IMR-90 (cell line): ENCODE measurements at regions not wholly inside any gene's neighbourhood (a gene's known extent, or its start where the extent isn't known, plus 50 kb on each side); places are given as distances from the start of the nearest gene placed in this dataset.

ENCODE experiments used
- ATAC-seq: fragments of 200-7000 bp; cut with Tn5 transposase; 2 replicates; pipeline ENCODE4 v1.9.1; 2020; ENCODE audit warnings: low read depth, mild to moderate bottlenecking, moderate library complexity
- BruUV-seq: library from RNA; stranded (reverse); fragments of 400-500 nt; replicated peaks from 2 replicates; lab custom pipeline; 2021; lab: Mats Ljungman, UMichigan
- CTCF ChIA-PET: fragments of 300-600 bp; formaldehyde crosslinking; extraction: SDS; loops from one replicate; lab custom pipeline; 2021; ENCODE audit warnings: antibody characterized with exemption; lab: Yijun Ruan, JAX
- POLR2A ChIA-PET: fragments of 300-600 bp; sonication (Branson Sonifier 250); formaldehyde crosslinking; loops from one replicate; lab custom pipeline; 2022; ENCODE audit warnings: antibody characterized with exemption; ENCODE audit not compliant: unreplicated experiment; lab: Charles Lee
- DNase-seq: peaks from one replicate; pipeline ENCODE4 v3.0.0; 2013
- H2AFZ ChIP-seq: replicated peaks from 2 replicates; pipeline ENCODE3; 2013; ENCODE audit warnings: low read length, mild to moderate bottlenecking; ENCODE audit not compliant: poor library complexity
- H2AK5ac ChIP-seq: 2 replicates; pipeline ENCODE4 v1.6.1; 2013; ENCODE audit warnings: low read depth, low read length, inconsistent platforms
- H2AK9ac ChIP-seq: replicated peaks from 2 replicates; pipeline ENCODE3; 2013; ENCODE audit warnings: mild to moderate bottlenecking, low read depth, low read length, moderate library complexity; ENCODE audit not compliant: poor library complexity
- H2BK120ac ChIP-seq: 2 replicates; pipeline ENCODE4 v1.6.1; 2013; ENCODE audit warnings: low read depth, low read length, inconsistent platforms
- H2BK15ac ChIP-seq: 3 replicates; pipeline ENCODE4 v1.6.1; 2013; ENCODE audit warnings: low read depth, low read length, inconsistent platforms
- H2BK20ac ChIP-seq: 2 replicates; pipeline ENCODE4 v1.6.1; 2013; ENCODE audit warnings: low read depth, mild to moderate bottlenecking, inconsistent platforms, low read length, moderate library complexity
- H2BK5ac ChIP-seq: 2 replicates; pipeline ENCODE4 v1.6.1; 2013; ENCODE audit warnings: mild to moderate bottlenecking, low read depth, low read length, inconsistent platforms; ENCODE audit not compliant: poor library complexity, severe bottlenecking
- H3K14ac ChIP-seq: replicated peaks from 2 replicates; pipeline ENCODE4 v1.6.1; 2013; ENCODE audit warnings: low read depth, low read length, inconsistent platforms
- H3K18ac ChIP-seq: 2 replicates; pipeline ENCODE4 v1.6.1; 2013; ENCODE audit warnings: low read depth, low read length, control low read depth
- H3K23ac ChIP-seq: 2 replicates; pipeline ENCODE4 v1.6.1; 2013; ENCODE audit warnings: low read depth, low read length, inconsistent platforms
- H3K27ac ChIP-seq: 2 replicates; pipeline ENCODE4 v1.5.1; 2013; ENCODE audit warnings: mild to moderate bottlenecking, control low read depth, low read length; ENCODE audit not compliant: insufficient read depth
- H3K27me3 ChIP-seq: 2 replicates; pipeline ENCODE4 v1.6.1; 2013; ENCODE audit warnings: low read length; ENCODE audit not compliant: control insufficient read depth, insufficient read depth
- H3K36me3 ChIP-seq: 2 replicates; pipeline ENCODE4 v1.6.1; 2013; ENCODE audit warnings: low read length, mixed read lengths; ENCODE audit not compliant: control insufficient read depth, insufficient read depth
- H3K4ac ChIP-seq: 2 replicates; pipeline ENCODE4 v1.6.1; 2013; ENCODE audit warnings: low read depth, low read length, inconsistent platforms
- H3K4me1 ChIP-seq: 2 replicates; pipeline ENCODE4 v1.6.1; 2013; ENCODE audit warnings: low read length, mixed read lengths; ENCODE audit not compliant: control insufficient read depth, insufficient read depth
- H3K4me2 ChIP-seq: 2 replicates; pipeline ENCODE4 v1.6.1; 2013; ENCODE audit warnings: low read depth, mild to moderate bottlenecking, control low read depth, low read length, moderate library complexity
- H3K4me3 ChIP-seq: 2 replicates; pipeline ENCODE4 v1.5.1; 2013; ENCODE audit warnings: low read depth, mild to moderate bottlenecking, control low read depth, low read length, moderate library complexity; ENCODE audit not compliant: insufficient read depth
- H3K56ac ChIP-seq: 2 replicates; pipeline ENCODE4 v1.6.1; 2013; ENCODE audit warnings: low read length, inconsistent platforms; ENCODE audit not compliant: insufficient read depth; ENCODE audit errors: extremely low read depth
- H3K79me1 ChIP-seq, 2 experiments: 2 replicates each; pipeline ENCODE4 v1.6.1; 2013; ENCODE audit warnings: low read length in 2 of 2, inconsistent platforms in 1 of 2, low read depth in 1 of 2
- H3K9ac ChIP-seq: 2 replicates; pipeline ENCODE4 v1.6.1; 2013; ENCODE audit warnings: low read depth, low read length, control low read depth
- H3K9me1 ChIP-seq: 2 replicates; pipeline ENCODE4 v1.6.1; 2013; ENCODE audit warnings: low read length, inconsistent platforms; ENCODE audit not compliant: insufficient read depth
- H3K9me3 ChIP-seq: 2 replicates; pipeline ENCODE4 v1.6.1; 2013; ENCODE audit warnings: low read length; ENCODE audit not compliant: control insufficient read depth, insufficient read depth
- H4K20me1 ChIP-seq: 2 replicates; pipeline ENCODE4 v1.6.1; 2013; ENCODE audit warnings: low read length, inconsistent platforms; ENCODE audit not compliant: insufficient read depth
- H4K5ac ChIP-seq: 2 replicates; pipeline ENCODE4 v1.6.1; 2013; ENCODE audit warnings: mild to moderate bottlenecking, low read depth, low read length, control low read depth
- H4K8ac ChIP-seq, 2 experiments: 2 replicates each; pipeline ENCODE4 v1.6.1; 2013; ENCODE audit warnings: low read depth in 2 of 2, low read length in 2 of 2, control low read depth in 1 of 2, inconsistent platforms in 1 of 2
- H4K91ac ChIP-seq: 2 replicates; pipeline ENCODE4 v1.6.1; 2013; ENCODE audit warnings: low read depth, low read length, inconsistent platforms; ENCODE audit not compliant: insufficient read depth
- BHLHE40 ChIP-seq: fragments of 150-350 bp; IDR thresholded peaks from 2 replicates; pipeline ENCODE4 v1.6.1; 2016; ENCODE audit warnings: mild to moderate bottlenecking, low read depth, low read length
- CEBPB ChIP-seq: IDR thresholded peaks from 2 replicates; pipeline ENCODE4 v1.6.1; 2012; ENCODE audit warnings: low read depth, low read length, improper control_type of control experiment
- CHD1 ChIP-seq: IDR thresholded peaks from 2 replicates; pipeline ENCODE4 v1.6.1; 2012; ENCODE audit warnings: low read depth, low read length, improper control_type of control experiment
- FOS ChIP-seq: fragments of 150-350 bp; IDR thresholded peaks from 2 replicates; pipeline ENCODE4 v1.6.1; 2016; ENCODE audit warnings: low read depth, low read length
- MAFK ChIP-seq: IDR thresholded peaks from 2 replicates; pipeline ENCODE4 v1.6.1; 2012; ENCODE audit warnings: low read depth, low read length, improper control_type of control experiment
- MAZ ChIP-seq: IDR thresholded peaks from 2 replicates; pipeline ENCODE4 v1.6.1; 2012; ENCODE audit warnings: low read depth, mild to moderate bottlenecking, low read length, improper control_type of control experiment, moderate library complexity, borderline replicate concordance
- MXI1 ChIP-seq: IDR thresholded peaks from 2 replicates; pipeline ENCODE4 v1.6.1; 2012; ENCODE audit warnings: low read depth, mild to moderate bottlenecking, low read length, moderate library complexity, borderline replicate concordance
- NFE2L2 ChIP-seq: fragments of 150-350 bp; IDR thresholded peaks from 2 replicates; pipeline ENCODE4 v1.6.1; 2016; ENCODE audit warnings: low read depth, mild to moderate bottlenecking, low read length
- POLR2A ChIP-seq: IDR thresholded peaks from 2 replicates; pipeline ENCODE4 v1.6.1; 2012; ENCODE audit warnings: mild to moderate bottlenecking, low read depth, low read length
- RAD21 ChIP-seq: IDR thresholded peaks from 2 replicates; pipeline ENCODE4 v1.6.1; 2012; ENCODE audit warnings: low read length, improper control_type of control experiment
- RCOR1 ChIP-seq: IDR thresholded peaks from 2 replicates; pipeline ENCODE4 v1.6.1; 2012; ENCODE audit warnings: mild to moderate bottlenecking, low read length, improper control_type of control experiment; ENCODE audit not compliant: insufficient replicate concordance
- RFX5 ChIP-seq: IDR thresholded peaks from 2 replicates; pipeline ENCODE4 v1.8.0; 2012; ENCODE audit warnings: low read depth, mild to moderate bottlenecking, low read length, moderate library complexity
- SMC3 ChIP-seq: fragments of 150-350 bp; IDR thresholded peaks from 2 replicates; pipeline ENCODE4 v1.6.1; 2016; ENCODE audit warnings: low read depth, mild to moderate bottlenecking, antibody characterized with exemption, low read length, moderate library complexity
- WGBS, 2 experiments: methylation state at CpG; one replicate each; pipeline versions ENCODE4 v1.1.5 to v1.1.7; 2013; ENCODE audit warnings: missing lambda C conversion rate in 2 of 2; ENCODE audit not compliant: insufficient read length in 1 of 2; ENCODE audit errors: extremely low coverage in 2 of 2; 5-methylcytosine and 5-hydroxymethylcytosine counted together
- dilution Hi-C: fragments of 300-500 bp; cut with HindIII; formaldehyde crosslinking; loops from one replicate; pipeline ENCODE4 v1.14.3; 2018; ENCODE audit warnings: low sequenced_read_pairs; ENCODE audit not compliant: unreplicated experiment
- in situ Hi-C: fragments of 300-500 bp; cut with MboI; formaldehyde crosslinking; loops from 3 replicates; pipeline ENCODE4 v1.14.3; 2019; ENCODE audit warnings: low sequenced_read_pairs, inconsistent platforms, mixed read lengths
- intact Hi-C: fragments of 100-400 bp; cut with micrococcal nuclease; formaldehyde crosslinking; loops from 2 replicates; pipeline ENCODE4 v1.10.0; 2022
- TF ChIP-seq, protein P1 (sequence below): fragments of 150-350 bp; IDR thresholded peaks from 2 replicates; pipeline ENCODE4 v1.6.1; 2017; ENCODE audit warnings: mild to moderate bottlenecking, antibody characterized with exemption, low read length, low read depth
- TF ChIP-seq, protein P2 (sequence below): fragments of 150-350 bp; IDR thresholded peaks from 2 replicates; pipeline ENCODE4 v1.6.1; 2016; ENCODE audit warnings: low read depth, mild to moderate bottlenecking, low read length, moderate library complexity, borderline replicate concordance
- TF ChIP-seq, protein P3 (sequence below): conservative IDR thresholded peaks from 2 replicates; pipeline ENCODE4 v1.5.1; 2012; ENCODE audit warnings: mild to moderate bottlenecking, low read depth, low read length, improper control_type of control experiment

DNA sequence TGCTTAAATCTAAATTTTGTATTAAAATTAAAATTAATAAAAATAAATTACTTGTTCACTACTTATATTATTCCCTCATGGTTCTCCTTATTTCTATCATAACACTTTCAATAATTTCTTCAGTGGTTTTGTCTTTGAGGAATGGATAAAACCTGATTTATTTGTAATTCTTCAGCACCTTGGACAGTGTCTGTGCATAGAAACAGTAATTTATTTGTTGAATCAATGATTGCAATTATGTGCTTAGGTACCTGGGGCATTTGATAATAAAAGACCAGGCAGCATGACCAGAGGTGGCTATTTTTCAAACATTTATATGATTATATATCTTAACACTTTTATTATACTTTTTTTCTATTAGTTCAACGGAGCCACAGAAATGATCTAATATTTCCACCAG, 1062.7 kb downstream of the DSC3 start:
- TF ChIP-seq MXI1 (no peak), RAD21 (no peak), BHLHE40 (no peak), MAFK (no peak), POLR2A (no peak), MAZ (no peak), CHD1 (no peak), NFE2L2 (no peak), CEBPB (no peak), SMC3 (no peak), FOS (no peak), RFX5 (no peak), RCOR1 (no peak)
- TF ChIP-seq, protein P1, sequence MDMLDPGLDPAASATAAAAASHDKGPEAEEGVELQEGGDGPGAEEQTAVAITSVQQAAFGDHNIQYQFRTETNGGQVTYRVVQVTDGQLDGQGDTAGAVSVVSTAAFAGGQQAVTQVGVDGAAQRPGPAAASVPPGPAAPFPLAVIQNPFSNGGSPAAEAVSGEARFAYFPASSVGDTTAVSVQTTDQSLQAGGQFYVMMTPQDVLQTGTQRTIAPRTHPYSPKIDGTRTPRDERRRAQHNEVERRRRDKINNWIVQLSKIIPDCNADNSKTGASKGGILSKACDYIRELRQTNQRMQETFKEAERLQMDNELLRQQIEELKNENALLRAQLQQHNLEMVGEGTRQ = no peak
- TF ChIP-seq, protein P2, sequence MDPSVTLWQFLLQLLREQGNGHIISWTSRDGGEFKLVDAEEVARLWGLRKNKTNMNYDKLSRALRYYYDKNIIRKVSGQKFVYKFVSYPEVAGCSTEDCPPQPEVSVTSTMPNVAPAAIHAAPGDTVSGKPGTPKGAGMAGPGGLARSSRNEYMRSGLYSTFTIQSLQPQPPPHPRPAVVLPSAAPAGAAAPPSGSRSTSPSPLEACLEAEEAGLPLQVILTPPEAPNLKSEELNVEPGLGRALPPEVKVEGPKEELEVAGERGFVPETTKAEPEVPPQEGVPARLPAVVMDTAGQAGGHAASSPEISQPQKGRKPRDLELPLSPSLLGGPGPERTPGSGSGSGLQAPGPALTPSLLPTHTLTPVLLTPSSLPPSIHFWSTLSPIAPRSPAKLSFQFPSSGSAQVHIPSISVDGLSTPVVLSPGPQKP = no peak
- TF ChIP-seq, protein P3, sequence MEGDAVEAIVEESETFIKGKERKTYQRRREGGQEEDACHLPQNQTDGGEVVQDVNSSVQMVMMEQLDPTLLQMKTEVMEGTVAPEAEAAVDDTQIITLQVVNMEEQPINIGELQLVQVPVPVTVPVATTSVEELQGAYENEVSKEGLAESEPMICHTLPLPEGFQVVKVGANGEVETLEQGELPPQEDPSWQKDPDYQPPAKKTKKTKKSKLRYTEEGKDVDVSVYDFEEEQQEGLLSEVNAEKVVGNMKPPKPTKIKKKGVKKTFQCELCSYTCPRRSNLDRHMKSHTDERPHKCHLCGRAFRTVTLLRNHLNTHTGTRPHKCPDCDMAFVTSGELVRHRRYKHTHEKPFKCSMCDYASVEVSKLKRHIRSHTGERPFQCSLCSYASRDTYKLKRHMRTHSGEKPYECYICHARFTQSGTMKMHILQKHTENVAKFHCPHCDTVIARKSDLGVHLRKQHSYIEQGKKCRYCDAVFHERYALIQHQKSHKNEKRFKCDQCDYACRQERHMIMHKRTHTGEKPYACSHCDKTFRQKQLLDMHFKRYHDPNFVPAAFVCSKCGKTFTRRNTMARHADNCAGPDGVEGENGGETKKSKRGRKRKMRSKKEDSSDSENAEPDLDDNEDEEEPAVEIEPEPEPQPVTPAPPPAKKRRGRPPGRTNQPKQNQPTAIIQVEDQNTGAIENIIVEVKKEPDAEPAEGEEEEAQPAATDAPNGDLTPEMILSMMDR = no peak
- ChIA-PET POLR2A (no interaction called here), CTCF (no interaction called here)
- H2AFZ ChIP-seq = no peak overlapping the region
- H3K9me1 ChIP-seq = no peaks in the 10 kb centered on the region
- H4K91ac ChIP-seq = no peak overlapping the region
- H2BK20ac ChIP-seq = no peak overlapping the region
- intact Hi-C loops (no loop called here), in situ Hi-C loops (no loop called here), dilution Hi-C loops (no loop called here)
- H3K36me3 ChIP-seq = no peaks in the 10 kb centered on the region
- BruUV-seq = no TSS peak
- no peak overlapping the region for H3K27ac ChIP-seq
- no peak overlapping the region for H3K4me2 ChIP-seq
- no peak overlapping the region for H2AK5ac ChIP-seq
- no peaks in the 10 kb centered on the region for H4K20me1 ChIP-seq
- H3K9me3 ChIP-seq = no peaks in the 10 kb centered on the region
- H3K56ac ChIP-seq = no peak overlapping the region
- no peaks in the 10 kb centered on the region for H3K27me3 ChIP-seq
- no peak overlapping the region for H3K14ac ChIP-seq
- H3K4me3 ChIP-seq = no peak overlapping the region
- H4K8ac ChIP-seq = no peak overlapping the region
- H3K4me1 ChIP-seq = no peaks in the 10 kb centered on the region
- H2BK15ac ChIP-seq = no peak overlapping the region
- no peak overlapping the region for H2BK120ac ChIP-seq
- DNase-seq (no peak), ATAC-seq (no peak)
- WGBS, 2 experiments = no CpG with 5 or more reads among the region's 1 CpG
- no peak overlapping the region for H4K5ac ChIP-seq
- no peak overlapping the region for H2BK5ac ChIP-seq
- no peaks in the 10 kb centered on the region for H3K79me1 ChIP-seq
- no peak overlapping the region for H2AK9ac ChIP-seq
- H3K18ac ChIP-seq = no peak overlapping the region
- no peak overlapping the region for H3K4ac ChIP-seq
- no peak overlapping the region for H3K23ac ChIP-seq
- H3K9ac ChIP-seq = no peak overlapping the region
